Activated CD8-positive, alpha-beta memory T cell treated with anti-CD3 and anti-CD28 coated beads for 1 hour (primary cell): ENCODE measurements at regions not wholly inside any gene's neighbourhood (a gene's known extent, or its start where the extent isn't known, plus 50 kb on each side); places are given as distances from the start of the nearest gene placed in this dataset.
A peak's percentile ranks its signal among the peaks of the same experiment; 100 is the strongest.

Source experiments
- DNase-seq, 2 donors: peaks; one replicate each; pipeline ENCODE4 v3.0.0-alpha.2; 2020; ENCODE audit warnings: low read depth in 1 of 2; ENCODE audit errors: extremely low read depth in 1 of 2

DNA sequence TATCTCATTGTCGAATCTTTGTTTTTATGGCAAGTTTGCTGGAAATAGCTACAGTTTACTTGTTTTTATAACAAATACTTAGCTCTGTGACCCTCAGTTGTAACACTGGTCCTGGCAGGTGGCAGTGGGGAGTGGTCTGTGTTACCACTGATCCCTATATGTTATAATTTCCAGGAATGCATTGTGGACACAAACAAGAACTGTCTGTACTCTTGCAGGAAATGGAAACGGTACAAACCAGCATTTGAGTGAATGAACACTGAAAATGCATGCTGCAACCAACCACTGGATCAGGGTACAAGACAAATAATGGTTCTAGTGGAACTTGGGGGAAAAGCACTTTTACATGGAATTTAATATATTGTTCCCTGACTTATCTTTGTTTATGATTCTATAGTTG lies 66.5 kb upstream of the PJA2 start:
- DNase-seq = no peak

DNA sequence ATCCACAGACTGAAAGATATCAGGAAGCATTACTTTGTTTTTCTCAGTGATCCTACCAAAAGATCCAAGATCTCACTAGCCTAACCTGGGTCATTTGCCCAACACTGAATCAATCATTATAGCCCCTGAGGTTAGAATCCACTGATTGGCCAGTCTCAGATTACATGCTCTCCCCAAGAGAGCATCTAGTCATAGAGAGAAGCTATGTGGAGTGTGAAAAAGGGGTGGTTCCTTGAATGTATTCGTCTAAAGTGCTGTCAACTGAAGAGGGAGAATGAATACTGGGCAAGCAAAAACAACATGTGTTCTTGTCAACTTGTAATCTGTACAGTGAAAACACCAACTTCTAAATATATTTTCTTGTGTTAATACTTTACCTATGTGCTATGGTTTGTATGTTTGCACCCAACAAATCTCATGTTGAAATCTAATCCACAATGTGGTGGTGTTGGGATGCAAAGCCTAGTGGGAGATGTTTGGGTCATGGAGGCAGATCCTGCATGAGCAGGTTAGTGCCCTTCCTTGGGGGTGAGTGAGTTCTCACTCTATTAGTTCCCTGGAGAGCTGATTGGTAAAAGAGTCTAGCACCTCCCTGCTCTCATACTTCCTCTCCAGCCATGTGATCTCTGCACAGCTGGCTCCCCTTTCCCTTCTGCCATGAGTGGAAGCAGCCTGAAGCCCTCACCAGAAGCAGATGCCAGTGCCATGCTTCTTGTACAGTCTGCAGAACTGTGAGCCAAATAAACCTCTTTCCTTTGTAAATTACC lies 60.3 kb upstream of the PJA2 start:
- DNase-seq = no peak

- peak; percentile 28 to 60 for DNase-seq
Observed at GRCh38 chr5:109468737-109469420, 59.1 kb upstream of the PJA2 start.

DNA sequence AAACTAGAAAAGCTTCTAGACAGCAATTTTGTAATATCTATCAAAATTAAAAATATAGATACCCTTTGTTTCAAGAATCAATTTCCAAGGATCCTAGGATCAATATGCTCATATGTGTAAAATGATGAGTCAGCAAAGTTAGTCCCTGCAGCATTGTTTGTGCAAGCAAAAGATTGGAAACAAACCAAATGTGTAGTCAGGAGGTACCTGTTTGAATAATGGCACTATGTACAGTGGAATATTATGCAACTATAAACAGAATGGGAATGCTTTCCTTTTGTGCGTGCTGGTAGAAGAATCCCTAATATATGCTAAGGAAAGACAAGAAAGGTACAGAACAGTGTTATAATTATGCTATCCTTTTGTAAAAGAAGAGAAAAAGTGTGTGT lies 58.5 kb upstream of the PJA2 start:
- DNase-seq = no peak

DNA sequence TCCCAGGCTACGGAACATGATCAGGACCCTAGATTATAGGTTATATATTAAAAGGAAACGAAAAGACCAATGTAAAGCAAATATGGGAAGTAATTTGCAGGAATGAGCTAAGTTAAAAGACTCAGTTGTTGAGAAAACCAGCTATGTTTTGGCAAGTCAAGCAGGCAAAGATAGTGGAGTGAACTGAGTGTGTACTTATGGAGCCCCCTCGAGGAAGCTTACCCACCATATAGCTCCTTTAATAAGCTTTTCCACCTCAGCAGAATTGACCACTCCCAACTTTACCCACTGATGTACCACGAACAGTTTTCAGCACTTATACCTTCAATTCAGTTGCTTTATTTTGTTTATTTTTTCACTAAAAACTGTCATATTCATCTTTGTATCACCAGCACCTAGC lies 57.3 kb upstream of the PJA2 start:
- DNase-seq = no peak
